PC-3 (cell line): ENCODE measurements at regions not wholly inside any gene's neighbourhood (a gene's known extent, or its start where the extent isn't known, plus 50 kb on each side); places are given as distances from the start of the nearest gene placed in this dataset.

Experiments used
- ATAC-seq: fragments of 200-7000 bp; cut with Tn5 transposase; 2 replicates; pipeline ENCODE4 v1.9.1; 2020; ENCODE audit warnings: mild to moderate bottlenecking, moderate library complexity
- BruUV-seq: library from RNA; stranded (reverse); fragments of 400-500 nt; replicated peaks from 2 replicates; lab custom pipeline; 2021; lab: Mats Ljungman, UMichigan
- CTCF ChIA-PET: fragments of 300-600 bp; sonication (Branson Sonifier 250); formaldehyde crosslinking; loops from one replicate; lab custom pipeline; 2022; ENCODE audit warnings: antibody characterized with exemption; lab: Charles Lee
- POLR2A ChIA-PET: fragments of 300-600 bp; sonication (Branson Sonifier 250); formaldehyde crosslinking; loops from one replicate; lab custom pipeline; 2022; ENCODE audit warnings: antibody characterized with exemption; ENCODE audit not compliant: unreplicated experiment; lab: Charles Lee
- DNase-seq: peaks from one replicate; pipeline ENCODE4 v3.0.0-alpha.2; 2015
- H2AFZ ChIP-seq: fragments of 300-600 bp; sonication (generic); 2 replicates; pipeline ENCODE4 v1.6.0; 2016; ENCODE audit warnings: antibody characterized with exemption, low read length
- H3F3A ChIP-seq: fragments of 300-600 bp; sonication (generic); one replicate; pipeline ENCODE4 v1.6.0; 2017; ENCODE audit warnings: antibody characterized with exemption, low read length, control low read depth, mild to moderate bottlenecking; ENCODE audit not compliant: unreplicated experiment
- H3K27ac ChIP-seq: fragments of 300-600 bp; sonication (generic); 2 replicates; pipeline ENCODE4 v1.5.1; 2016; ENCODE audit warnings: mild to moderate bottlenecking, low read length
- H3K27me3 ChIP-seq: fragments of 300-600 bp; sonication (generic); 2 replicates; pipeline ENCODE4 v1.6.1; 2016; ENCODE audit warnings: low read length, mixed read lengths
- H3K36me3 ChIP-seq: fragments of 300-600 bp; sonication (generic); 2 replicates; pipeline ENCODE4 v1.6.1; 2016; ENCODE audit warnings: low read depth, mixed run types, low read length, mixed read lengths
- H3K4me1 ChIP-seq: fragments of 300-600 bp; sonication (generic); 2 replicates; pipeline ENCODE4 v1.5.1; 2016; ENCODE audit warnings: low read length; ENCODE audit not compliant: insufficient read depth
- H3K4me2 ChIP-seq: fragments of 300-600 bp; sonication (generic); 2 replicates; pipeline ENCODE4 v1.6.0; 2016; ENCODE audit warnings: low read length
- H3K4me3 ChIP-seq: fragments of 300-600 bp; sonication (generic); 2 replicates; pipeline ENCODE4 v1.5.1; 2016; ENCODE audit warnings: mild to moderate bottlenecking, low read length, mixed read lengths
- H3K79me2 ChIP-seq: fragments of 300-600 bp; sonication (generic); 2 replicates; pipeline ENCODE4 v1.6.1; 2017; ENCODE audit warnings: low read length, mixed read lengths
- H3K9ac ChIP-seq: fragments of 300-600 bp; sonication (generic); 2 replicates; pipeline ENCODE4 v1.6.0; 2016; ENCODE audit warnings: mild to moderate bottlenecking, low read length
- H3K9me2 ChIP-seq: fragments of 300-600 bp; sonication (generic); replicated peaks from 2 replicates; pipeline ENCODE4 v1.6.1; 2016; ENCODE audit warnings: mixed run types, low read length, mixed read lengths
- H3K9me3 ChIP-seq: fragments of 300-600 bp; sonication (generic); 2 replicates; pipeline ENCODE4 v1.6.1; 2016; ENCODE audit warnings: low read length, mixed read lengths
- H4K20me1 ChIP-seq: fragments of 300-600 bp; sonication (generic); 2 replicates; pipeline ENCODE4 v1.6.1; 2016; ENCODE audit warnings: low read length, mixed read lengths
- CTCF ChIP-seq: fragments of 300-600 bp; sonication (generic); conservative IDR thresholded peaks from 2 replicates; pipeline ENCODE4 v1.5.1; 2017; ENCODE audit warnings: antibody characterized with exemption, low read depth, mild to moderate bottlenecking, low read length
- EZH2 ChIP-seq: fragments of 300-600 bp; sonication (generic); IDR thresholded peaks from one replicate; pipeline ENCODE4 v1.6.1; 2017; ENCODE audit warnings: antibody characterized with exemption, mild to moderate bottlenecking, low read length; ENCODE audit not compliant: unreplicated experiment
- EZH2phosphoT487 ChIP-seq: fragments of 300-600 bp; sonication (generic); IDR thresholded peaks from 2 replicates; pipeline ENCODE4 v1.6.1; 2018; ENCODE audit warnings: mild to moderate bottlenecking, antibody characterized with exemption, low read length, borderline replicate concordance
- intact Hi-C: fragments of 100-400 bp; cut with micrococcal nuclease; formaldehyde crosslinking; loops from 2 replicates; pipeline ENCODE4 v1.9.0; 2023

GRCh38 chr3:24846286-24846860 lies 351.7 kb upstream of the THRB start:
- Histone ChIP-seq H3K9me3 (no peaks in the 10 kb centered on the region), H3K9me2 (no peaks in the 10 kb centered on the region), H3F3A (no peaks in the 10 kb centered on the region), H3K27ac (no peak overlapping the region), H3K4me1 (no peaks in the 10 kb centered on the region), H3K4me2 (no peak overlapping the region), H3K36me3 (no peaks in the 10 kb centered on the region), H3K79me2 (no peaks in the 10 kb centered on the region), H4K20me1 (no peaks in the 10 kb centered on the region), H2AFZ (no peak overlapping the region), H3K27me3 (peaks cover 11% of the 10 kb centered on the region; the same call in 1 of the 2 replicates), H3K9ac (no peak overlapping the region), H3K4me3 (no peak overlapping the region)
- ChIA-PET CTCF (no interaction called here), POLR2A (no interaction called here)
- BruUV-seq = no TSS peak
- no peak for ATAC-seq
- DNase-seq = no peak
- TF ChIP-seq EZH2 (no peak), CTCF (no peak), EZH2phosphoT487 (no peak)
- intact Hi-C loops = no loop called here

GRCh38 chr3:24850245-24850644 lies 355.6 kb upstream of the THRB start:
- Histone ChIP-seq H3K36me3 (no peaks in the 10 kb centered on the region), H3K4me3 (no peak overlapping the region), H3K9me3 (no peaks in the 10 kb centered on the region), H3F3A (no peaks in the 10 kb centered on the region), H2AFZ (no peak overlapping the region), H3K27me3 (peaks cover 31% of the 10 kb centered on the region), H3K27ac (no peak overlapping the region), H3K9ac (no peak overlapping the region), H3K79me2 (no peaks in the 10 kb centered on the region), H3K4me1 (no peaks in the 10 kb centered on the region), H4K20me1 (no peaks in the 10 kb centered on the region), H3K4me2 (no peak overlapping the region), H3K9me2 (no peaks in the 10 kb centered on the region)
- POLR2A ChIA-PET = no interaction called here
- ATAC-seq (no peak), DNase-seq (no peak)
- TF ChIP-seq EZH2phosphoT487 = no peak
- TF ChIP-seq CTCF = no peak
- TF ChIP-seq EZH2 = no peak
- no TSS peak for BruUV-seq
- CTCF ChIA-PET = interaction anchor here (0.5 kb wide), 1 partner anchor 75 kb away, joined by 3 read pairs; no protein-coding TSS in a partner anchor
- intact Hi-C loops = no loop called here

- Histone ChIP-seq H3K79me2 (no peaks in the 10 kb centered on the region), H3F3A (no peaks in the 10 kb centered on the region), H3K27me3 (peaks cover 48% of the 10 kb centered on the region), H3K9ac (no peak overlapping the region), H3K4me1 (no peaks in the 10 kb centered on the region), H3K36me3 (no peaks in the 10 kb centered on the region), H2AFZ (no peak overlapping the region), H3K4me3 (no peak overlapping the region), H3K9me2 (no peaks in the 10 kb centered on the region), H4K20me1 (no peaks in the 10 kb centered on the region), H3K9me3 (no peaks in the 10 kb centered on the region), H3K4me2 (no peak overlapping the region), H3K27ac (no peak overlapping the region)
- no peak for DNase-seq
- TF ChIP-seq EZH2 = no peak
- TF ChIP-seq EZH2phosphoT487 = no peak
- no peak for ATAC-seq
- no TSS peak for BruUV-seq
- POLR2A ChIA-PET = no interaction called here
- intact Hi-C loops = no loop called here
- CTCF ChIA-PET = no interaction called here
Observed at GRCh38 chr3:24853685-24854490, 359.2 kb upstream of the THRB start.
